Fibroblast of skin of scalp (primary cell): ENCODE measurements at regions not wholly inside any gene's neighbourhood (a gene's known extent, or its start where the extent isn't known, plus 50 kb on each side); places are given as distances from the start of the nearest gene placed in this dataset.

ENCODE experiments used
- DNase-seq: peaks from one replicate; pipeline ENCODE4 v3.0.0-alpha.2; 2013

- DNase-seq = no peak
Observed at GRCh38 chr2:168340931-168341330, 93.5 kb upstream of the STK39 start.

GRCh38 chr2:168343586-168343985, 96.2 kb upstream of the STK39 start:
- peak; percentile 32 for DNase-seq

- no peak for DNase-seq
Observed at GRCh38 chr2:168344706-168345105, 97.3 kb upstream of the STK39 start.

DNA sequence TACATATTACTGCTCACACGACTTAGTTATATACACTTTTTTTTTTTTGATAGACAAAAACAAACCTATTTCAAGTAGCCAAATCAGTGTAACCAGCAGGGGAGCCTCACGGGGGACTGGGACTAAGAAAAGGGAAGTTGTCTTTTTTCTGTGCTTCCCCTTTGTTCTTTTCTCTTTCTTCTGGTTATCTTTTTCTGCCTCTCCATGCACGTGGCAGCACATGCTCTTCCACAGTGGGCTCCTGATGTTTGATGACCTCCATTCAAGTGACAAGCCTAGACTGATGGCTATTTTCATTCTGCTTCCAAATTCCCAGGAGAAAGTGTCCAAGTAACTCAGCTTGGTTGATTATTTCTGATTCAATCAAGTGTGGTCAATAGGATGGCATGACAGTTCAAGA, 98.2 kb upstream of the STK39 start:
- DNase-seq = no peak

DNA sequence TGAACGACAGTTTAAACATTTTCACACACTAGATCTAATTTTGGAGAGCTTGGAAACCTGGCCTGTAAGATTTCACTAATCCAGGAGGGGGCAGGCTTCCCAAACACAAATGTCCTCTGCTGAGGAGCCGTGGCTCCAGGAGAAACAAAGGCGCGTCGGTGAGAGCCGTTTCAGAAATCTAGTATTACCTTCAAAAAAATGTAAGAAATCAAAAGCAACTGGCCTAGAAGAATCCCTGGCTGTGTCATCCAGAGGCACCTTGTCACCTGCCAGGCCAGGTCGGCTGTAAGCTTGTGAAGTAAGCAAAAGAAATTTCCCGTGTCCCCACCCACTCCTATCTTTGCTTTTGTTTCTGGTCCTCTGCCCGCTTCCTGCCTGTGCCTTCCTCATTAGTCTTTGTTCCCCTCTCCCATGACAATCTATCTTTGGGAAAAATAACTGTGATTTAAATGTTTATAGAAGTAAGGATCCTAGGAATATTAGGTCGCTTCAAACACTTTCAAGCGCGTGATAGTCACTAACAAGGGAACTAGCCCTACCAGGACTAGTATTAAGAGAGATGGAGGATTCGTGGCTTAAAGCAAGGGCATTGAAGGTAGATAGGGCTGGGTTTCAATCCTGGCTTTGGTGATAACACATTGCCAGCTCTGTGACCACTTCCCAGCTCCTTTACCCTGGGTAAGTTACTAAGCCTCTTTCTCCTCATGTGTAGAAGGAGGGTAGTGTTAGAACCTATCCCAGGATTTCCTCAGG, 99.5 kb upstream of the STK39 start:
- DNase-seq = peak; percentile 65

- DNase-seq = peak; percentile 42
Observed at GRCh38 chr2:168348076-168348475, 100.7 kb upstream of the STK39 start.

DNA sequence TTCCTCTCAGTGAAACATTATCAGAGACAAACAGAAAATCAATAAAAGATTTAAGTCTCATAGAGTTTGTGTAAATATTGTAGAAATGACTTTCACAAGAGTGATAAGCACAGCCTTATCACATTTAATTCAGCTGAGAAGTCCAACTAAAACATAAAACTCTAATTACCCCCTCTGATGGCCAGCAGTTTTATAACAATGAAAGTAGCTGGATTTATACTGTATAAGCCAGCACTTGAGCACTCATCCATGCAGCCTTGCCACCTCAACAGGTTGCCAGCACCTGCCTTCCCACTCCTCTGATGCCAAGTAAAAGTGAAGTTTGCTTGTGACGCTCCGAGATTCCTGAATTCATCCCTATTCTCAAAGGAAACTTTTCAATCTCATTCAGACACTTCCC, 103.0 kb upstream of the STK39 start:
- DNase-seq = no peak

DNA sequence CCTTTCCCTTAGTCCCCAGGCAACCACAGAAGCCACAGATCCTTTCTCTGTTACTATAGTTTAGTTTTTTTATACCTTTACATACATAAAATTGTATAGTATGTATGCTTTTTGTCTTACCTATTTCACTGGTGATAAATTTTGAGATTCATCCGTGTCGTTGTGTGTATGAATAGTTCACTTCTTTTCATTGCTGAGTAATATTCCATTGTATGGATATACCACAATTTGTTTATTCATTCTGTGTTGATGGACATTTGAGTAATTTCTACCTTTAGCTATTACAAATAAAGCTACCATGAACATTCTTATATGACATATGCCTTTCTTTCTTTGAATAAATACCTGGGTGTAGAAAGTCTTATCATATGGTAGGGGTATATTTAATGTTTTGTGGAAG, 102.8 kb upstream of the CERS6 start:
- no peak for DNase-seq

- DNase-seq = no peak
Observed at GRCh38 chr2:168354499-168354898, 101.6 kb upstream of the CERS6 start.

- no peak for DNase-seq
Observed at GRCh38 chr2:168355121-168355520, 101.0 kb upstream of the CERS6 start.

DNA sequence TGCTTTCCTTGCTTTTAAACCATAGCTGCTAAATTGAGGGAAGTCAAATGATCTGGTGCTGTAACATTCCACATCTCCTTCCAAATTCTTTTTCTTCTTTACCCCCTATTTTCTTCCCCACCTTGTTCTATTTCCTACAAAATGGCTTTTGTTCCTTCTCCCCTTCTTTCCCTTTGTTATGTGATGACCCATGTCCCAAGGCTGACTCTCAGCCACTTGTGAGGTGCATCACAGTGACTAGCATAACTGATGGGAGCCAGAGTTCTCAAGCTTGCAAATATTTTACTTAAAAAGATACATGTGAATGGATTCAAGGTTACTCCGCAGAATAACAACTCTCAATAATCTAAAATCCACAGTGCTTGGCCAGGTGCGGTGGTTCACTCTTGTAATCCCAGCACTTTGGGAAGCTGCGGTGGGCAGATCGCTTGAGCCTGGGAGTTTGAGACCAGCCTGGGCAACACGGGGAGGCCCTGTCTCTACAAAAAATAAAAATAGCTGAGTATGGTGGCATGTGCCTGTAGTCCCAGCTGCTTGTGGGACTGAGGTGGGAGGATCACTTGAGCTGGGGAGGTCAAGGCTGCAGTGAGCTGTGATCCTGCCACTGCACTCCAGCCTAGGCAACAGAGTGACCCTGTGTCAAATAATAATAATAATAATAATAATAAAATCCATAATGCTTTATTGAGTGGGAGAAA, 100.1 kb upstream of the CERS6 start:
- no peak for DNase-seq

DNA sequence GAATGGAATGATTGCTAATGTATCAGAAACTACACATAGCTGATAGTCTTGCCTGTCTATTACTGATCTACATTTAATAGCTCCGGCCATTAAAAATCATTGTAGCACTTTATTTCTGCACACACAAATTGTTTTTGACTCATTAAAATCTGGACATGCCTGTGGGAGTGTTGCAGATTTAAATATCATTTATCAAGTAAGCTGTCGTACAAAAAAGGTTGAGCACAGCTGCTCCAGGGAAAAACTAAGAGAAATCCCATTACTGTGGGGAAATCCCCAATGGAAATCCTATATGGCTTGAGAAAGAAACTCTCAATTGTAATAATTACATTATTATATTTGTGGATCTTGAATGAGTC, 99.6 kb upstream of the CERS6 start:
- no peak for DNase-seq

DNA sequence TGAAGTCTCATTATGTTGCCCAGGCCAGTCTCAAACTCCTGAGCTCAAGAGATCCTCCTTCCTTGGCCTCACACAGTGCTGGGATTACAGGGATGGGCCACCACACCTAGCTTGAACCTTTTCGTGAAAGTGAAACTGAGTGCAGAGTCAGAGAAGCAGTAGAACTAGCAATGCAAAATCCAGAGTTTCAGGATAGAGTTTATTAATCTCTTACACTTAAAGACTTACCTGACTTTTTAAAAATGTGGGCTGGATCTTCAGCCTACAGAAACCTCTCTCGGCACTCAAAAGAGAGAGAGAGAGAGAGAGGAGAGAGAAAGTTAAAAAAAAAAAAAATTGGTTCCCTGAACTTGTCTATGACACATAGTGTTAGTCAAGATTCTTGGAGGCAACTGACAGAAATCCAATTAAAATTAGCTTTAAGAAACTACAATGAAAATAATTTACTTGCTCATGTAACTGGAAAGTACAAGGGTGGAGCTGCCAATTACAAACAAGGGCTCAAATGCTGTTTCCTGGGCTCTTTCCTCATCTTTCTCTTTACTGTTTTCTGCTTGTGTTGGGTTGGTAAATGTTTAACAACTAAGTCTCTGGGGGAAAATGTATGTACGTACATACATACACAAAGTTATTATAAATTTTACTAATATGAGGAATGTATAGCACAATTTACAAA, 98.1 kb upstream of the CERS6 start:
- DNase-seq = no peak

GRCh38 chr2:168359082-168359481, 97.0 kb upstream of the CERS6 start:
- DNase-seq = no peak

DNA sequence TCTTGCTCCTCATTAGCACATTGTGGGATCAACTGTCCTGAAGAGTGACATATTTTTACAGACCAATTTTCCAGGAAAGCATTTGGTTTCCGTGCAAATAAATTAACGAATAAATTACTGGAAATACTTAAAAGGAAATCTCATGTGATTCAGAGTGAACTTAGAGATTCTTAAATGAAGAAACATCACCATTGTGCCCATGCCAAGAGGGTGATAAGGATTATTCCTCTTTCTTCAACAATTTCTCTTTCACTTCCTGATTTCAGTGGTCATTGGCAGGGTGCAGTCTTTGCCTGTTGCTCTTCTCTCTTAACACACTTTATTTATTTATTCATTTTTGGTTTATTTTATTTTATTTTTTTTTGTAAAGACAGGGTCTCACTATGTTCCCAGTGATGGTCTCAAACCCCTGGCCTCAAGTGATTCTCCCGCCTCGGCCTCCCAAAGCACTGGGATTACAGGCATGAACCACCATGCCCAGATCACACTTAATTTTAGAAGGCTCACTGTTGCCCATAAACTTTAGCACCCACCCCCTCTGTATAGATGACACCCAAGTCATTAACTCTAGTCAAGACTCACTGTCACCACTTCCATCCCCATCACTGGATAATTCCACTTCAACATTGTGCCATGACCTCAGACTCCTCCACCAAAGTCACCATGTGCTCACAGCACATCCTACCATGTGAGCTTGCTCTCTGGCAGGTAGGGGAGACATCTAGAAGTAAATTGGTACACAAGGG, 92.6 kb upstream of the CERS6 start:
- no peak for DNase-seq

DNA sequence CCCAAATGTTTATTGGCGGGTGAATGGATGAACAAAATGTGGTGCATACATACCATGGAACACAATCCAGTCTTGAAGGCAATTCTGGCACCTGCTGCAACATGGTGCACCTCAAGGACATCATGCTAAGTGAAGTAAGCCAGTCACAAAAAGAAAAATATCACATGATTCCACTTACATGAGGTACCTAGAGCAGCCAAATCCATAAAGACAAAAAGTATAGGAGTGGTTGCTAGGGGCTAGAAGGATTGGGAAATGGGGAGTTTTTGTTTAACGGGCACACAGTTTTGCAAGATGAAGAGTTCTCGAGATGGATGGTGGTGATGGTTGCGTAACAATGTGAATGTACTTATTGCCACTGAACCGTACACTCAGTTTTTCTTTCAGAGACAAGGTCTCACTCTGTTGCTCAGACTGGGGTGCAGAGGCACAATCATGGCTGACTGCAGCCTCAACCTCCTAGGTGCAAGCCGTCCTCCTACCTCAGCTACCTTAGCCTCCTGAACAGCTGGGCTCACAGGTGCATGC, 90.9 kb upstream of the CERS6 start:
- no peak for DNase-seq

- no peak for DNase-seq
Observed at GRCh38 chr2:168369031-168369430, 87.0 kb upstream of the CERS6 start.

- DNase-seq = no peak
Observed at GRCh38 chr2:168371273-168372019, 84.6 kb upstream of the CERS6 start.

- DNase-seq = no peak
Observed at GRCh38 chr2:168373468-168373867, 82.6 kb upstream of the CERS6 start.

- DNase-seq = peak; percentile 7
Observed at GRCh38 chr2:168375195-168375798, 80.8 kb upstream of the CERS6 start.

DNA sequence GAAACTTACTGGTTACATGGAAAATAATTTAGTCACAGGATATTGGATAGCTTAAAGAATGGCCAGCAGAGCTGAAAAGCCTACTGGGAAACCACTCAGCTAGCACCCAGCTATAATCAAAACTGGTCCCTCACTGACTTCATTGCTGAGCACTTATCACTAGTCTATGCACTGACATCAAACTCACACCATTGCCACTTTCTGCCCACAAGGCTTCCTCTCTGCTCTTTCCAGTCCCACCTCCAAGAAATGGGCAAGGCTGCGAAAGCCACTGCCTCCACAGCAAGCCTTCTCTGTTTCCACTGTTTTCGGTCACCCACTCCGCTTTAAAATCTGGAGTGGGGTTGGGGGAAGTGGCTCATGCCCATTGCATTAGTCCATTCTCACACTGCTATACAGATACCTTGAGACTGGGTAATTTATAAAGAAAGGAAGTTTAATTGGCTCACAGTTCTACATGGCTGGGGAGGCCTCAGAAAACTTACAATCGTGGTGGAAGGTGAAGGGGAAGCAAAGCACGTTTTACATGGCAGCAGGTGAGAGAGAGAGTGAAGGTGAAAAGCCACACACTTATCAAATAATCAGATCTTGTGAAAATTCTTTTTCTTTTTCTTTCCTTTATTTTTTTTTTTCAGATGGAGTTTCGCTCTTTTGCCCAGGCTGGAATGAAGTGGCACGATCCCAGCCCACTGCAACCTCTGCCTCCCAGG, 77.0 kb upstream of the CERS6 start:
- no peak for DNase-seq
